Ureter (tissue), 1 donor: ENCODE measurements at regions not wholly inside any gene's neighbourhood (a gene's known extent, or its start where the extent isn't known, plus 50 kb on each side); places are given as distances from the start of the nearest gene placed in this dataset.
"Not testable (repeated sequence)": the region's sequence is repeated elsewhere in the genome, so short reads cannot be mapped to it uniquely, and the experiment has no call there.

Experiments
- DNase-seq: peaks from one replicate; pipeline ENCODE4 v3.0.0-alpha.2; 2020; ENCODE audit warnings: low spot score
- donor health status: DM: yes; HTN: yes; CAD: no.

DNA sequence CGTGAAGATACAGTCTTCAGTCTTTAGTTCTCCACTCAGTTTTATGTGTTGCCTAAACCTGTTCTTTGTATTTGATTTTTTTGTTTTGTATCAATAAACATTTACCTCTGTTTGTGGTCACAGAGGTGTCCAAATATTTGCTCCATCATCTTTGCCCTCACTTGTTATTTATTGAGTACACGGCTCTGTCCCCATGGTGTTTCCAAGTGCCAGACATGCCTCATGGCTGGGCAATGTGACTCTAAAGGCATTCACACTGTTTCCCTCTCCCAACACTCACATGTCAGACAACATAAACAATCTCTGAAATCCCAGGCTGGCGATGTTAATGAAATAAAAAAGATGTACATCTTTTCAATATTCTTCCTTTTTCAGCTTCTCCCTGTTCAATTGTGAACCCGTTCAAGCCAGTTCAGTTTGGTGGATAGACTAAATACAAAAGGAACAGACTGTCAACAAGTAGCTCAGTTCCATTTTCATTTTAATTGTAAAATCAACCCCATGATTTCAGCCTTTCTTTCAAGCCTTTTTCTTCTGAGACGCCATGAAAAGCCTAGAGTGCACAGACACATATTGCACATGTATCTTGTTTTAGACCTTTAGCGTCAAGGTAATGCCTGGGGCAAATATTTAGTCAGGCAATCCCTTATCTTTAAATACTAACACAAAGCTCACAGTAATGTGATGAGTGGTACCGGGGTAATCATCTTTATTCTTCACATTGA lies 680.7 kb downstream of the GALC start:
- DNase-seq = no peak

DNA sequence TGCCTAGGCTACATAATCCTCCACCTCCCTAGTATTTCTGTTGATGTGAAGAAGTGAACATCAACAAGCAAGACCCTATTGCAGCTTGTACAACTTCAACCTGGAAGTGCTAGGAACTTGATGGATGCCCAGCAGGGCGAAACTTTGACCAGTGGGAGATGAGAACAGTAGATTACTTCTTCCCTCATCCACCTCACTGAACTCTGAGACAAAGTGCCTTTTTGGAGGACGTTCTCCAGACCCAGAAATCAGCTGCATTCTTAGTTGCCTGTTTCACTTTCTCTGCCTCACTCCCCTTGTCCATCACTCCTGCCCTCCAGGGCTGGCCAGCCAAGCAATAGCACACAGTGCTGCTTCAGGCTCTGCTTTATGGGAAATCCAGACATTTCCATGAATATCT lies 683.4 kb downstream of the GALC start:
- DNase-seq = no peak

DNA sequence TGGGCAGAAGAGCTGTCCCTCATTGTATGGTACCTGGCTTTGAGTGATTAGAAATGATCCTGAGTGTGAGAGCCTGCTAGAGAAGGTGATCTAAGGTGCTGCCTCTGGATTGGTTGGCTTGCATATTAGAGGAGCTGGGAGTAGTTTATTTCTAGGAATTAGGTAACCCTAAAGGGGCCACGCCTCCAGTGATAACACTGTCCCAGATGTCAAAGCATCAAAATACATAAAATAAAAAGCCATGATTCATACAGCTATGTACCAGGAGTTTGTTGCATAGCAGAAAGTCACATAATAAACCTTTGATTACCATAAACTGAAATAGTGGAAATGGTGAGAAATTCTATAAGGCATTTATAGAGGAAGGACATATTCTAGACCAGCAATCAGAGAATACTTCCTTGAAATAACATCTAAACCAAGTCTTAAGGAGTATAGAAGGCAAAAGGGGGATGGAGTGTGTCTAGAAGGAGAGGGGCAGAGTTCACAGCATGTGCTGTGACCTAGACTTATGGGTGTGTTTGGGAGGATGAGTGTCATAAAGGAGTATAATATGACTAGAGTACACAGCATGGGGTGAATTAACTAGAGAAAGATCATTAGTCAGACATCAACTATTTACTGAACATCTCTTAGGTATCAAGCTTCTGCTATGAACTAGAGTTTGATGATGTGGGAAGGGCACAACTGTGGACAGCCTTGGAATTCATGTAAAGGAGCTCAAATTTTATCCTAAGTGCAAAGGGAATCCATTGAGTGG lies 686.4 kb downstream of the GALC start:
- no peak for DNase-seq

- DNase-seq = no peak
Measured at GRCh38 chr14:87305345-87305744, 687.6 kb downstream of the GALC start.

GRCh38 chr14:87304404-87304803 lies 688.6 kb downstream of the GALC start:
- DNase-seq = no peak

GRCh38 chr14:87286826-87287225 lies 706.2 kb downstream of the GALC start:
- no peak for DNase-seq

GRCh38 chr14:87286191-87286590 lies 706.8 kb downstream of the GALC start:
- no peak for DNase-seq

DNA sequence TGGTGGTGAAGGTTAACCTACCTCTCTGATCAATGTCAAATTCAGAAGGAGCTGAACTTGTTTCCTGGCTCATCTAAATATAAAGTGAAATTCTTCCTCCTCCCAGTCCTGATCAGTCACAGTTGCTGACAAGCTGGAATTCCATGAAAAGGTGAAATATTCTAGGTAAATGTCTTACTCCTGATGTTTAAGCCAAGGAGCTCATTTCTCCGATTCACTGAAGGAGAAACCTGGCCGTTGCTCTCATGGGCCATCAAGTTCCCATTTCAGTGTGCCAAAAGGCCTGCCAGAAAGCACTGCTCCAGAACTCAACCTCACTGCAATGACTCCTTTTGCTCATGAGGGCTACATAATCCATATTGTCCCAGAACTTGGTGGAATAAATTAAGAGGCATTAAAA lies 707.5 kb downstream of the GALC start:
- DNase-seq = no peak

- DNase-seq = no peak
Measured at GRCh38 chr14:87283547-87283946, 709.4 kb downstream of the GALC start.

- DNase-seq = no peak
Measured at GRCh38 chr14:87282266-87282665, 710.7 kb downstream of the GALC start.

GRCh38 chr14:87278415-87278814 lies 714.6 kb downstream of the GALC start:
- DNase-seq = no peak

- no peak for DNase-seq
Measured at GRCh38 chr14:87271331-87271730, 721.7 kb downstream of the GALC start.

GRCh38 chr14:87268997-87269396 lies 724.0 kb downstream of the GALC start:
- DNase-seq = no peak

GRCh38 chr14:87264796-87265195 lies 728.2 kb downstream of the GALC start:
- DNase-seq = no peak

- DNase-seq = no peak
Measured at GRCh38 chr14:87264272-87264785, 728.7 kb downstream of the GALC start.

DNA sequence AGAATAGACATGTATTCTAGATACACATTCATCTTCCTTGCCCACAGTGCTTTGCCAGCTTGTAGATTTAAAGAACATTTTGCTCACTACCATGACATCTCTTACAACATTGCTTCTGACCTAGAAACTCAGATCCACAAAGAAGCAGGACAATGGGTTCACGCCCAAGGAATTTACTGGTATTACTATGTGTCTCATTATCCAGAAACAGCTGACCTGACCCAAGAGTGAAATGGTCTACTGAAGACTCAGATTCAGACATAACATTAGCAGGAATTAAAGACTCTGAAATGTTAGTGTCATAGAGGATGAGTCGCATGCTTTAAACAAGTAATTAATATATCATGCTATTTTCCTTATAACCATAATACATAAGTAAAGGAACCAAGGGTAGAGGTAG lies 731.4 kb downstream of the GALC start:
- DNase-seq = no peak

- no peak for DNase-seq
Measured at GRCh38 chr14:87260460-87260859, 732.5 kb downstream of the GALC start.

GRCh38 chr14:87257421-87257820 lies 735.6 kb downstream of the GALC start:
- DNase-seq = no peak

DNA sequence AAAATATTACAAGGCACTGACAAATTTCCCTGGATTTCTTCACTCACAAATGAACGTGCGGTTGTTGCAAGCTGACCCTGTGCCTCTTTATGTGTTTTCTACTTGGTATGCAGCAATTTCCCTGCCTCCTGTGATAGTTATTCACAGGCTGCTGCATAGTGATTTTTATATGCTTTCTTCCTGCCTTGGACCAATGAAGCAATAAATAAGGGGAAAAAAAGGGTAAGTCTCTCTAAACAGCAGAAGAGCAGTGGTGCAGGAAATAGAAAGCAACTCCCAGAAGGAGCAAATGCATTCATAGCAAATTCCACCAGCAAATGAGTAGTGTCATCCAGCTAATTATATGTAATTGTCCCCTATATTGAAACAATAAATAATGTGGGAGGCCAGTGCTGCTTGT lies 737.9 kb downstream of the GALC start:
- DNase-seq = no peak

- no peak for DNase-seq
Measured at GRCh38 chr14:87254331-87254874, 738.6 kb downstream of the GALC start.

DNA sequence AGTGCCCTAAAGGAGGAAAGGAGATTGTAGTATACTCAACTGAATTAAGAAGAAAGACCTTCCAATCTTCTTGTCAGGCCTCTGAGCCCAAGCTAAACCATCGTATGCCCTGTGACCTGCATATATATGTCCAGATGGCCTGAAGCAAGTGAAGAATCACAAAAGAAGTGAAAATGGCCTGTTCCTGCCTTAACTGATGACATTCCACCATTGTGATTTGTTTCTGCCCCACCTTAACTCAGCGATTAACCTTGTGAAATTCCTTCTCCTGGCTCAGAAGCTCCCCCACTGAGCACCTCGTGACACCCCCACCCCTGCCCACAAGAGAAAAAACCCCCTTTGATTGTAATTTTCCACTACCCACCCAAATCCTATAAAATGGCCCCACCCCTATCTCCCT lies 739.2 kb downstream of the GALC start:
- not testable (repeated sequence) for DNase-seq

- no peak for DNase-seq
Measured at GRCh38 chr14:87252103-87252502, 740.9 kb downstream of the GALC start.

- no peak for DNase-seq
Measured at GRCh38 chr14:87251011-87251410, 742.0 kb downstream of the GALC start.
